ENCODE measurements at regions not wholly inside any gene's neighbourhood (a gene's known extent, or its start where the extent isn't known, plus 50 kb on each side); places are given as distances from the start of the nearest gene placed in this dataset.

- DNase-seq (ENCODE audit: low spot score), result no peak
These were observed 78.2 kb downstream of the PTGR3 start for GRCh38 chr18:75130591-75131328.

GRCh38 chr18:75129717-75130477, 79.0 kb downstream of the PTGR3 start:
- no peak for DNase-seq (ENCODE audit: low spot score)

- no peak for DNase-seq (ENCODE audit: low spot score)
These were observed 79.8 kb downstream of the PTGR3 start for GRCh38 chr18:75128911-75129716.

- no peak for DNase-seq (ENCODE audit: low spot score)
These were observed 80.8 kb downstream of the PTGR3 start for GRCh38 chr18:75128051-75128605.

GRCh38 chr18:75127143-75128021, 81.6 kb downstream of the PTGR3 start:
- DNase-seq (ENCODE audit: low spot score), result peak; percentile 22

- peak; percentile 55 for DNase-seq (ENCODE audit: low spot score)
These were observed 83.3 kb downstream of the PTGR3 start for GRCh38 chr18:75125382-75126331.

- DNase-seq (ENCODE audit: low spot score), result peak; percentile 20
These were observed 84.0 kb downstream of the PTGR3 start for GRCh38 chr18:75124991-75125381.

- no peak for DNase-seq (ENCODE audit: low spot score)
These were observed 84.4 kb downstream of the PTGR3 start for GRCh38 chr18:75124551-75124950.

GRCh38 chr18:75123113-75123512, 85.8 kb downstream of the PTGR3 start:
- DNase-seq (ENCODE audit: low spot score), result no peak

GRCh38 chr18:75122334-75122958, 86.5 kb downstream of the PTGR3 start:
- DNase-seq (ENCODE audit: low spot score), result no peak

- no peak for DNase-seq (ENCODE audit: low spot score)
These were observed 87.7 kb downstream of the PTGR3 start for GRCh38 chr18:75121266-75121665.

- DNase-seq (ENCODE audit: low spot score), result no peak
These were observed 88.4 kb downstream of the PTGR3 start for GRCh38 chr18:75120521-75120920.

GRCh38 chr18:75116809-75117208, 92.1 kb downstream of the PTGR3 start:
- no peak for DNase-seq (ENCODE audit: low spot score)

- DNase-seq (ENCODE audit: low spot score), result no peak
These were observed 92.8 kb downstream of the PTGR3 start for GRCh38 chr18:75116165-75116564.

GRCh38 chr18:75115514-75115913, 93.4 kb downstream of the PTGR3 start:
- DNase-seq (ENCODE audit: low spot score), result no peak

Measured in HuH-7.5 (cell line).